Stimulated activated naive CD4-positive, alpha-beta T cell treated with Interleukin-2 at 50 U/mL for 16 hours (primary cell): ENCODE measurements at regions not wholly inside any gene's neighbourhood (a gene's known extent, or its start where the extent isn't known, plus 50 kb on each side); places are given as distances from the start of the nearest gene placed in this dataset.
"Not testable (repeated sequence)": the region's sequence is repeated elsewhere in the genome, so short reads cannot be mapped to it uniquely, and the experiment has no call there.

Experiments used
- DNase-seq: peaks from one replicate; lab custom pipeline; 2025; lab: John Stamatoyannopoulos, UW

- no peak for DNase-seq
These were observed 2244.0 kb upstream of the ACO1 start for GRCh38 chr9:30140407-30140806.

DNA sequence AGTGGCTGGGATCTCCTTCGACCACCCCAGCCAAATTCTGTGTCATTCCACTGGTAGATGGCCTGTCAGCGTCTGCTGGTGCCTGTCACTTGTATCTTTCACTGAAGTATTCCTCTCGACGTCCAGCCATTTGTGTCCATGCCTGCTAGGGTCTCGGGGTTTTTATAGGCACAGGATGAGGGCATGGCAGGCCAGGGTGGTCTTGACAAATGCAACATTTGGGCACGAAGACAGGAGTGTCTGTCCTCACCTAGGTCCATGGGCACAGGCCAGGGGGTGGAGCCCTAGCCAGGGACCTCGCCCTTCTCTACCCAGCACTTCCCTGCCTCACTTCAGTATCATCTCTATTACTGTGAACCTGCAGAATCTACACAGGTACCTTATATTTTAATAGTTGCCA is 2223.9 kb upstream of the ACO1 start:
- DNase-seq, result no peak

GRCh38 chr9:30172206-30172605 is 2212.2 kb upstream of the ACO1 start:
- no peak for DNase-seq

GRCh38 chr9:30178610-30179009 is 2205.8 kb upstream of the ACO1 start:
- no peak for DNase-seq

DNA sequence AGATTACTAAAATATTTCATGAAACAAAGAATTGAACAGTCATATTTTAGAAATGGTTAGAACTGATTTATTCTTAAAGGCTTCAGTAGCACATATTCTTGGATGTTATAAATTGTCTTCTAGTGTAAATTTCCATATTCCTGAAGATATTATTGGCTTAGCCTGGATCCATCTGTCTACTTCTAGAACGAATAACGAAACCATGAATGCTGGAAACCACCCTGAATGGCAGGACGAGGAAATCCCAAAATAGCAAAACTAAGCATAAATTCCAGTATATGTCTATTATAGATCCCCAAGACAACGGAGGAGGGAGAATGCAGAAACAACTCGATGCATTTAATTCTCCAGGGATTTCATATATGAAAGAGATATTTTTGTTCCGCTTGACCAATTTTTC is 2191.0 kb upstream of the ACO1 start:
- DNase-seq, result no peak

- DNase-seq, result no peak
These were observed 2187.5 kb upstream of the ACO1 start for GRCh38 chr9:30196941-30197340.

DNA sequence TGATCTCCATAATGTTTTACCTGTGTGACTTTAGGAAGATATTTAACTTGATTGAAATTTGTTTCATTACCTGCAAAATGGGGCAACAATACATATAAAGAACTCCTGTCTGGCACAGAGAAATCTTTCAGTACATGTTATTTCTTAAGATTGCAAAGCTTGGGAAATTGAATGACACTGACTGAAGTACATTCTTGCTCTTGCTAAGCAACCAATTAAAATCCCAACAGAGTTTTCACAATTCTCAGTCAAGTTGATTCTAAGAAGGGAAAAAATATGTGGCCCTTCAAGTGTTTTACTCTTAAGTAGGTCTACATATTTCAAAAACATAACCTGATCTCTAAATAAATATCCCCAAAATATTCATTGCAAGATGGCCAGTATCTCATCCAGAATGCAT is 2187.0 kb upstream of the ACO1 start:
- DNase-seq, result no peak

- no peak for DNase-seq
These were observed 2186.5 kb upstream of the ACO1 start for GRCh38 chr9:30197954-30198353.

GRCh38 chr9:30198463-30199309 is 2185.8 kb upstream of the ACO1 start:
- no peak for DNase-seq

DNA sequence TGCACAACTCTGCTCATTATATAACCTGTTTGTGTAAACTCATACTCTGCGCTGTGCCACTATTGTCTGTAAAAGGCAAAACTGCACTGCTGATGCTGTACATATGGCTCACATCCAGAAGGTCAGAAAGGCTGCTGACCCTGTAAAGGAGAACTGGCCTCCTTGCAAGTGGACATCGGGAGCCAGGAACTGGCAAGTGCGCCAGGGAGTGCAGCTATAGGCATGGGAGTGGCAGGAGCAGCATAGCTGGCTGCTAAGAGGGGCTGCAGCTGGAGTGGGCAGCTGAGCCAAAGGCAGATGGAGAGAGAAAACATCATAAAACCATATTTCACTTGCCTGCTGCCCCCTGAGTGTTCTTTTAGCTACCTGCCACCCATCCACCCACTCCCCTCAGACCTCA is 2183.4 kb upstream of the ACO1 start:
- no peak for DNase-seq

- DNase-seq, result no peak
These were observed 2149.4 kb upstream of the ACO1 start for GRCh38 chr9:30235068-30235467.

DNA sequence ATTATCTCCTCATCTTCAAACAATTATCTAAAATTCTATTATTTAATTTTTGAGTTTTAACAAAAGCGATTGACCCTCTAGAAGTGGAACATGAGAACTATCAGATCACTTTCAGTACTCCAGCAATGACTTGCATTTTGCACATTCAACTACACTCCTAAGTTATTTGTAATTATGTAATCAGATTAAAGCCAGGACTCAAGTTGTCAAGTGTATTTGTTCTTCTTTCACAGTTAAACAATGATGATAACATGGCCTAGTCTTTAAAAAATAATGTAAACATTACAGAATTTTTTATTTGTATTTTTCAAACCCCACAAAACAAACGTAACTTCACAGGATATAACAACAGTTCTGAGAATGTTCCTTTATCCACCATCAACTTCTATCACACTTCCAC is 2148.9 kb upstream of the ACO1 start:
- DNase-seq, result no peak

- no peak for DNase-seq
These were observed 2144.6 kb upstream of the ACO1 start for GRCh38 chr9:30239878-30240277.

DNA sequence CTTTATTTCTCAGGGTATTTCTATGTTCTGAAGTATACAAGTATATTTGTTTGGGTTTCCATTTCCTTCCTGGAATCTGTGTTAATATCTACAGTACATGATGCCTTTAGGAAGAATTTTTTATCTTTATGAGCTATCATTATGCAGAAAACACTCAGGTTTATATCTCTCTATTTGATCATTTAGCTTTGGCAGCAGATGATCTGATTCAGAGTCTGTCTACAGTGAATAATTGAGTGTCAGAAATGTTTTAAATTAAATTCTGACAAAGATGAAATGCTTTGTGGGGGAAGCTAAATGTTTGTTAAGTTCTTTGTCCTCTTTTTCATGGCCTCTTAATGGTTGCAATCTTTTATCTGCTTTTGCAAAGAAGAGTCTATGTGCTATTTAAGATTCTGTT is 2141.0 kb upstream of the ACO1 start:
- no peak for DNase-seq

DNA sequence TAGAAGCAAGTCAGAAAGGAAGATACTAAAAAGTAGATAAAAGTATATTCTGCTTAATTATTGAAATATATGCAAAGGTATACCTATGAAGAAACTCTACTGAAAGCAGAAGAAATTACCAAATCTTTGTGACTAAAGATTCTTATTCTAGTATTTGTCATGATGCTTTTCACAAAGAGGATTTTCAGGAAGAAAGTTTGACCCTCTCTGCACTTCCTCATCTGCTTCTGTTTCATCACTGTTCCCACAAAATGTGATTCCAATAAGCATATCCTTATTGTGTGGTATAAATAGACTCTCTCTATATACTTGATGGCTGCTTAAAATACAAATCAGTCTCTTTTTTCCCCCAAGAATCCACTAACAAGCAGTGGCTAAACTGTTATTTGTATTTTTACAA is 2139.6 kb upstream of the ACO1 start:
- DNase-seq, result no peak

DNA sequence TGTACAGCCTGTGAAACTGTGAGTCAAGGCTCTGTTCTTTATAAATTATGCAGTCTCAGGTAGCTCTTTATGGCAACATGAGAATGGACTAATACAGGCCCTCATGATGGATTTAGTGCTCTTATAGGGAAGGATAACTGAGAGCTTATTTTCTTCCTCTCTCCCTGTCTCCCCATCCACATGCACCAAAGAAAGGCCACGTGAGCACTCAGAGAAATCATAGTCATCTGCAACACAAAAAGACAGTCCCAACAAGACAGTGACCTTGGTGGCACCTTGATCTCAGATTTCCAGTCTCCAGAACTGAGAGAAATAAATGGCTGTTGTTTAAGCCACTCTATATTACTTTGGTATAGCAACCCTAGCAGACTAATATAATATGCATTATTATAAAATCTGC is 2133.6 kb upstream of the ACO1 start:
- no peak for DNase-seq

DNA sequence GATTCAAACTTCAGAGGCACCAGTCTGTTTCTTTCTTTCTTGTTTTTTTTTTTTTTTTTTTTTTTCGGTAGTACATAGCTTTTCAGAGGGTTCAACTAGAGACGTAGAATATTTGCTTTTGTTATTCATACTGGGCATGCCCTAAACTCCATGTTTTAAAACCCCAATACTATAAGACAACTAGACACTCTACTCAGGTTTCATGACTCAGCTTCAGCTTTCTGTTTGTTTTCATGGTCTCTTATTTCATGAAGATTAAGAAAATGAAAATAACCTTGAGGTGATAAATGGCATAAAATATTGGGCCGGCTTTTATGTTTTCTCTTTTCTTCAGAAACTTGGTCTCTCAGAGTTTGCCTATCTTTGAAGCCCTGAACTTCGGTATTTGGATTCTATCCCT is 2126.3 kb upstream of the ACO1 start:
- DNase-seq, result no peak

DNA sequence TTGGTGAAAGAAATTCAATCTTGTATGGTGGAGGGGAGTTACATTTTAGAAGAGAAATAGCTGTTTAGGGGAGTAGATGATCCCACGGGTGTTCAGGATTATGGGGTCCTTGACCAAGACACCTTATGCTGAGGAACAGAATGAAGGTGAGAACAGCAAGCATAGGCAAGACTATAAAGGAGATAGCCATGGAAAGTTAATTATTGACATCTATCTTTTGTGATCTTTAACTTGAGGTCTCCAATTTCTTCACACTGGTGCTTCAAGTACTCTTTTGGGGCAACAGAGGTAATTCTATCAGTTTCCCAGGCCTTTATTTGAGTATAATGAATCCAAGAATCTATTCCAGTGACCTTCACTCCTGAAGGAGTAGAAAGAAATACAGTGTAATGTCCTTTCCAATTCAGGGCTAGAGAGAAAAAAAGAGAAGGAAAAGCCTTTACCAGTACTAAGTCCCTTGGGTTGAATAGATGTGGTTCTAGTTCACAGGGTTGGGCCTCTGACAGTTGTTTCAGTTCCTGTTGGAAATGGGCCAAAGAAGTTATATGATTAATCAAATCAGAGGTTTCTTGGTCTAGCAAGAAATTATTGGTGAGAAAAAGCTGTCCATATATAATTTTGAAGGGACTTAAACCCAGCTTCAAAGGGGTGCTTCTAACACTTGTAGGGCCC is 2104.1 kb upstream of the ACO1 start:
- DNase-seq, result no peak

- no peak for DNase-seq
These were observed 2095.0 kb upstream of the ACO1 start for GRCh38 chr9:30289435-30289834.

GRCh38 chr9:30292026-30292425 is 2092.4 kb upstream of the ACO1 start:
- DNase-seq, result not testable (repeated sequence)

GRCh38 chr9:30293231-30293630 is 2091.2 kb upstream of the ACO1 start:
- DNase-seq, result no peak

GRCh38 chr9:30299126-30299780 is 2085.2 kb upstream of the ACO1 start:
- no peak for DNase-seq

GRCh38 chr9:30301271-30301963 is 2083.0 kb upstream of the ACO1 start:
- DNase-seq, result no peak
